HepG2 (cell line): ENCODE measurements at regions not wholly inside any gene's neighbourhood (a gene's known extent, or its start where the extent isn't known, plus 50 kb on each side); places are given as distances from the start of the nearest gene placed in this dataset.

ENCODE experiments used
- ATAC-seq: fragments of 200-7000 bp; cut with Tn5 transposase; 3 replicates; pipeline ENCODE4 v1.9.1; 2020; ENCODE audit warnings: mild to moderate bottlenecking, moderate library complexity
- BruUV-seq: library from RNA; stranded (reverse); fragments of 400-500 nt; replicated peaks from 2 replicates; lab custom pipeline; 2021; lab: Mats Ljungman, UMichigan
- CTCF ChIA-PET: fragments of 300-600 bp; formaldehyde crosslinking; extraction: SDS; loops from one replicate; lab custom pipeline; 2021; ENCODE audit warnings: low total read pairs, inconsistent platforms, low intra/inter-chr PET ratio; lab: Yijun Ruan, JAX
- POLR2A ChIA-PET: fragments of 350-600 bp; sonication (Branson Sonifier 250); formaldehyde crosslinking; loops from one replicate; lab custom pipeline; 2020; ENCODE audit warnings: antibody characterized with exemption, inconsistent platforms; lab: Yijun Ruan, JAX
- DNase-seq: peaks from one replicate; pipeline ENCODE4 v3.0.0-alpha.2; 2015; ENCODE audit warnings: low spot score
- FAIRE-seq: peaks from 3 replicates; lab custom pipeline; 2011; peaks lifted over from hg19 to GRCh38; lab: Jason Lieb, UNC
- H2AFZ ChIP-seq: one replicate; pipeline ENCODE4 v1.6.1; 2011; ENCODE audit warnings: low read length, inconsistent platforms
- H3K27ac ChIP-seq: fragments of 300-600 bp; 3 replicates; pipeline ENCODE4 v1.8.0; 2011; ENCODE audit warnings: mixed run types, mild to moderate bottlenecking, mixed read lengths, low read length, inconsistent platforms; ENCODE audit not compliant: insufficient read depth; ENCODE audit errors: extremely low read length
- H3K27me3 ChIP-seq, 2 experiments: fragments of 200-600 bp in 1 of 2; 2 replicates in 1 of 2; 3 replicates in 1 of 2; pipeline versions ENCODE4 v1.6.0 to v1.8.0; 2011; ENCODE audit warnings: low read length in 2 of 2, mild to moderate bottlenecking in 2 of 2, moderate library complexity in 2 of 2, inconsistent platforms in 1 of 2; ENCODE audit not compliant: insufficient read depth in 2 of 2, control insufficient read depth in 1 of 2
- H3K36me3 ChIP-seq, 2 experiments: fragments of 200-600 bp in 1 of 2; replicated peaks in 1 of 2; 2 replicates in 1 of 2; 3 replicates in 1 of 2; pipeline versions ENCODE4 v1.5.1 to v1.8.0; 2011; ENCODE audit warnings: low read length in 2 of 2, inconsistent platforms in 1 of 2; ENCODE audit not compliant: insufficient read depth in 2 of 2, control insufficient read depth in 1 of 2
- H3K4me1 ChIP-seq: 2 replicates; pipeline ENCODE4 v1.5.1; 2012; ENCODE audit warnings: low read length, inconsistent platforms; ENCODE audit not compliant: insufficient read depth
- H3K4me2 ChIP-seq: 2 replicates; pipeline ENCODE4 v1.6.0; 2011; ENCODE audit warnings: low read depth, low read length, inconsistent platforms
- H3K4me3 ChIP-seq, 3 experiments: fragments of 200-600 bp in 1 of 3; sonication (generic), shearing (Covaris generic) in 1 of 3; replicated peaks in 1 of 3; 2 replicates each; pipeline ENCODE4 v1.5.1; 2011 to 2016; ENCODE audit warnings: low read length in 3 of 3, inconsistent platforms in 2 of 3, low read depth in 2 of 3, mild to moderate bottlenecking in 2 of 3, control low read depth in 1 of 3, mixed read lengths in 1 of 3; ENCODE audit not compliant: insufficient read depth in 1 of 3
- H3K79me2 ChIP-seq: one replicate; pipeline ENCODE4 v1.6.1; 2011; ENCODE audit warnings: low read length, inconsistent platforms; ENCODE audit not compliant: insufficient read depth
- H3K9ac ChIP-seq: 2 replicates; pipeline ENCODE4 v1.6.0; 2011; ENCODE audit warnings: mild to moderate bottlenecking, low read depth, low read length, inconsistent platforms; ENCODE audit not compliant: insufficient read depth
- H3K9me3 ChIP-seq: 2 replicates; pipeline ENCODE4 v1.5.1; 2012; ENCODE audit warnings: mild to moderate bottlenecking, low read length
- H4K20me1 ChIP-seq: 2 replicates; pipeline ENCODE4 v1.6.0; 2011; ENCODE audit warnings: inconsistent platforms, mild to moderate bottlenecking, low read length, moderate library complexity; ENCODE audit not compliant: insufficient read depth
- HMG20A ChIP-seq: IDR thresholded peaks from 2 replicates; pipeline ENCODE4 v1.6.1; 2016; ENCODE audit warnings: borderline replicate concordance
- KDM4B ChIP-seq: sonication (generic); formaldehyde crosslinking; IDR thresholded peaks from 2 replicates; pipeline ENCODE4 v1.4.0; 2020; ENCODE audit warnings: missing genetic modification reagents
- MAZ ChIP-seq, 2 experiments: sonication (generic) in 1 of 2; formaldehyde crosslinking in 1 of 2; IDR thresholded peaks; 2 replicates each; pipeline versions ENCODE4 v1.5.0 to v1.6.1; 2012 to 2020; ENCODE audit warnings: low read depth in 2 of 2, mild to moderate bottlenecking in 2 of 2, borderline replicate concordance in 1 of 2, improper control_type of control experiment in 1 of 2, low read length in 1 of 2, missing genetic modification reagents in 1 of 2, moderate library complexity in 1 of 2
- MBD4 ChIP-seq: IDR thresholded peaks from 2 replicates; pipeline ENCODE4 v1.6.1; 2012; ENCODE audit warnings: low read length, inconsistent platforms, borderline replicate concordance
- MXD4 ChIP-seq: IDR thresholded peaks from 2 replicates; pipeline ENCODE4 v1.6.1; 2016; ENCODE audit warnings: mild to moderate bottlenecking, missing biosample characterization, missing genetic modification reagents
- NCOA5 ChIP-seq: sonication (generic); formaldehyde crosslinking; IDR thresholded peaks from 2 replicates; pipeline ENCODE4 v1.4.0; 2020; ENCODE audit warnings: missing genetic modification reagents
- PHF20 ChIP-seq: sonication (generic); formaldehyde crosslinking; IDR thresholded peaks from 2 replicates; pipeline ENCODE4 v1.5.0; 2020; ENCODE audit warnings: mild to moderate bottlenecking, missing genetic modification reagents
- PHF8 ChIP-seq: sonication (generic); formaldehyde crosslinking; IDR thresholded peaks from 2 replicates; pipeline ENCODE4 v1.5.0; 2020; ENCODE audit warnings: missing genetic modification reagents
- PRPF4 ChIP-seq: fragments of 200-400 bp; formaldehyde crosslinking; IDR thresholded peaks from 2 replicates; pipeline ENCODE4 v1.6.1; 2016; ENCODE audit warnings: low read length, low read depth; ENCODE audit not compliant: poor library complexity, severe bottlenecking
- RFXANK ChIP-seq: IDR thresholded peaks from 2 replicates; pipeline ENCODE4 v1.6.1; 2016
- SMARCE1 ChIP-seq: fragments of 450-650 bp; IDR thresholded peaks from 2 replicates; pipeline ENCODE4 v1.6.1; 2017; ENCODE audit warnings: borderline replicate concordance
- SNAPC2 ChIP-seq: sonication (generic); formaldehyde crosslinking; IDR thresholded peaks from 2 replicates; pipeline ENCODE4 v1.8.1; 2022; ENCODE audit warnings: mild to moderate bottlenecking, missing genetic modification reagents
- THYN1 ChIP-seq: sonication (generic); formaldehyde crosslinking; IDR thresholded peaks from 2 replicates; pipeline ENCODE4 v1.8.1; 2023; ENCODE audit warnings: low read depth, mild to moderate bottlenecking, moderate library complexity, missing genetic modification reagents, borderline replicate concordance
- ZFP62 ChIP-seq: sonication (generic); formaldehyde crosslinking; IDR thresholded peaks from 2 replicates; pipeline ENCODE4 v1.4.0; 2020; ENCODE audit warnings: missing genetic modification reagents
- ZFP90 ChIP-seq: sonication (generic); formaldehyde crosslinking; IDR thresholded peaks from 2 replicates; pipeline ENCODE4 v1.8.0; 2022; ENCODE audit warnings: missing genetic modification reagents, mild to moderate bottlenecking, inconsistent platforms, borderline replicate concordance
- ZNF350 ChIP-seq: sonication (generic); formaldehyde crosslinking; IDR thresholded peaks from 2 replicates; pipeline ENCODE4 v1.4.0; 2020; ENCODE audit warnings: mild to moderate bottlenecking, low read depth, missing genetic modification reagents, borderline replicate concordance
- ZNF839 ChIP-seq: sonication (generic); formaldehyde crosslinking; IDR thresholded peaks from 2 replicates; pipeline ENCODE4 v1.4.0; 2020; ENCODE audit warnings: missing genetic modification reagents, mild to moderate bottlenecking, borderline replicate concordance
- WGBS: methylation state at CpG from one replicate; pipeline ENCODE4 v1.1.6; 2017; ENCODE audit warnings: low lambda C conversion rate; 5-methylcytosine and 5-hydroxymethylcytosine counted together
- in situ Hi-C: cut with HindIII; loops from 2 replicates; pipeline ENCODE4 v1.10.0; 2017; ENCODE audit warnings: low pct_unique_long_range_greater_than_20kb; ENCODE audit not compliant: extremely low pct_ligation_motif_present
- intact Hi-C: fragments of 100-400 bp; cut with micrococcal nuclease; formaldehyde crosslinking; loops from one replicate; pipeline ENCODE4 v1.10.0; 2022; ENCODE audit not compliant: unreplicated experiment
- TF ChIP-seq, protein P1 (sequence below): sonication (generic); formaldehyde crosslinking; IDR thresholded peaks from 2 replicates; pipeline ENCODE4 v1.9.0; 2021; ENCODE audit warnings: missing genetic modification reagents, borderline replicate concordance

DNA sequence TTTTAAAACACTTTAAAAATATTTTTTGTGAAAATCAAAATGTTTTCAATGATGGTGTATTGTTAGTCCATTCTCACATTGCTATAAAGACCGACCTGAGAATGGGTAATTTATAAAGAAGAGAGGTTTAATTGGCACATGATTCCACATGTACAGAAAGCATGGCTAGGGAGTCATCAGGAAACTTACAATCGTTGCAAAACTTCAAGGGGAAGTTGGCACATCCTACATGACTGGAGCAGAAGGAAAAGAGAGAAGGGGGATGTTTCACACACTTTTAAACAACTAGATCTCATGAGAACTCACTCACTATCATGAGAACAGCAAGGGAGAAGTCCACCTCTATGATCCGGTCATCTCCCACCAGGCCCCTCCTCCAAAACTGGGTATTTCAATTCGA lies 110.7 kb downstream of the TMEM47 start:
- BruUV-seq = no TSS peak
- no peak for FAIRE-seq

DNA sequence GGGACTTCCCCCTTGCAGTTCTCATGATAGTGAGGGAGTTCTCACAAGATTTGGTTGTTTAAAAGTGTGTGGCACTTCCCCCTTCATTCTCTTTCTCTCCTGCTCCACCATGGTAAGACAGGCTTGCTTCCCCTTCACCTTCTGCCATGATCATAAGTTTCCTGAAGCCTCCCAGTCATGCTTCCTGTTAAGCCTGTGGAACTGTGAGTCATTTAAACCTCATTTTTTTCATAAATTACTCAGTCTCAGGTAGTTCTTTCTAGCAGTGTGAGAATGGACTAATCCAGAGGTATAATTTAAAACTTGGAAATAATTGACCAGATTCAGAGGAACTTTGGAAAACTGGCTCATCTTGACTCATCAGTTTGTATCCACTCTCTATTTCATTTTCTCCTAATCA lies 129.0 kb downstream of the TMEM47 start:
- Histone ChIP-seq H3K4me1 (no peaks in the 10 kb centered on the region), H3K9ac (no peak overlapping the region), H3K4me2 (no peak overlapping the region), H4K20me1 (no peaks in the 10 kb centered on the region), H3K27ac (no peak overlapping the region), H3K4me3 (no peak overlapping the region), H3K9me3 (no peaks in the 10 kb centered on the region), H3K79me2 (no peaks in the 10 kb centered on the region), H3K36me3 (no peaks in the 10 kb centered on the region), H3K27me3 (no peaks in the 10 kb centered on the region), H2AFZ (no peak overlapping the region)
- in situ Hi-C loops = no loop called here
- TF ChIP-seq, protein P1, sequence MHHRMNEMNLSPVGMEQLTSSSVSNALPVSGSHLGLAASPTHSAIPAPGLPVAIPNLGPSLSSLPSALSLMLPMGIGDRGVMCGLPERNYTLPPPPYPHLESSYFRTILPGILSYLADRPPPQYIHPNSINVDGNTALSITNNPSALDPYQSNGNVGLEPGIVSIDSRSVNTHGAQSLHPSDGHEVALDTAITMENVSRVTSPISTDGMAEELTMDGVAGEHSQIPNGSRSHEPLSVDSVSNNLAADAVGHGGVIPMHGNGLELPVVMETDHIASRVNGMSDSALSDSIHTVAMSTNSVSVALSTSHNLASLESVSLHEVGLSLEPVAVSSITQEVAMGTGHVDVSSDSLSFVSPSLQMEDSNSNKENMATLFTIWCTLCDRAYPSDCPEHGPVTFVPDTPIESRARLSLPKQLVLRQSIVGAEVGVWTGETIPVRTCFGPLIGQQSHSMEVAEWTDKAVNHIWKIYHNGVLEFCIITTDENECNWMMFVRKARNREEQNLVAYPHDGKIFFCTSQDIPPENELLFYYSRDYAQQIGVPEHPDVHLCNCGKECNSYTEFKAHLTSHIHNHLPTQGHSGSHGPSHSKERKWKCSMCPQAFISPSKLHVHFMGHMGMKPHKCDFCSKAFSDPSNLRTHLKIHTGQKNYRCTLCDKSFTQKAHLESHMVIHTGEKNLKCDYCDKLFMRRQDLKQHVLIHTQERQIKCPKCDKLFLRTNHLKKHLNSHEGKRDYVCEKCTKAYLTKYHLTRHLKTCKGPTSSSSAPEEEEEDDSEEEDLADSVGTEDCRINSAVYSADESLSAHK (CRISPR knock-in tag) = no peak
- TF ChIP-seq ZNF350 (CRISPR knock-in tag) = no peak
- no TSS peak for BruUV-seq
- ChIA-PET CTCF (no interaction called here), POLR2A (no interaction called here)
- no peak for ATAC-seq
- FAIRE-seq = no peak
- no peak for DNase-seq
- intact Hi-C loops = no loop called here

More for the DNA sequence above, 110.7 kb downstream of the TMEM47 start:
- 2% methylated on average over 3 of the region's 4 CpGs for WGBS
- no peak for ATAC-seq
- in situ Hi-C loops = no loop called here
- Histone ChIP-seq H3K4me2 (no peak overlapping the region), H3K4me3 (no peak overlapping the region), H3K79me2 (no peaks in the 10 kb centered on the region), H3K36me3 (no peaks in the 10 kb centered on the region)
- CTCF ChIA-PET = no interaction called here
- DNase-seq = no peak
- POLR2A ChIA-PET = no interaction called here
- TF ChIP-seq KDM4B (CRISPR knock-in tag) = no peak
- no peak for TF ChIP-seq THYN1 (CRISPR knock-in tag)
- no peak for TF ChIP-seq ZNF839 (CRISPR knock-in tag)
- TF ChIP-seq ZFP90 (CRISPR knock-in tag) = no peak
- TF ChIP-seq MXD4 (CRISPR knock-in tag) = no peak
- TF ChIP-seq MAZ (IDR thresholded peaks at IDR 0.05; ENCODE audit: borderline replicate concordance, low read depth, low read length) = no peak
- no peak for TF ChIP-seq MAZ (CRISPR knock-in tag; IDR thresholded peaks at IDR 0.05; ENCODE audit: low read depth)
- no peak for TF ChIP-seq NCOA5 (CRISPR knock-in tag)
- no peak for TF ChIP-seq PRPF4
- no peak for TF ChIP-seq MBD4
- TF ChIP-seq SMARCE1 = no peak
- no peak for TF ChIP-seq SNAPC2 (CRISPR knock-in tag)
- no peak for TF ChIP-seq ZFP62 (CRISPR knock-in tag)
- no peak for TF ChIP-seq PHF8 (CRISPR knock-in tag)
- TF ChIP-seq HMG20A (CRISPR knock-in tag) = no peak
- no peak for TF ChIP-seq PHF20 (CRISPR knock-in tag)
- no peak for TF ChIP-seq RFXANK
- TF ChIP-seq, all 625 proteins: peak for 0
- Histone ChIP-seq H3K4me1 (no peaks in the 10 kb centered on the region), H3K27ac (no peak overlapping the region), H3K9me3 (peaks cover 5% of the 10 kb centered on the region; the same call in 1 of the 2 replicates), H2AFZ (no peak overlapping the region), H4K20me1 (no peaks in the 10 kb centered on the region), H3K9ac (no peak overlapping the region), H3K27me3 (no peaks in the 10 kb centered on the region)
- intact Hi-C loops = no loop called here
